Astrocyte of the spinal cord (primary cell): ENCODE measurements at regions not wholly inside any gene's neighbourhood (a gene's known extent, or its start where the extent isn't known, plus 50 kb on each side); places are given as distances from the start of the nearest gene placed in this dataset.
A peak's percentile ranks its signal among the peaks of the same experiment; 100 is the strongest.

Experiments
- DNase-seq: peaks from one replicate; pipeline ENCODE4 v3.0.0; 2011; ENCODE audit warnings: low read depth, low spot score
- H3K4me3 ChIP-seq: 2 replicates; pipeline ENCODE4 v1.5.1; 2011; ENCODE audit warnings: low read depth, mild to moderate bottlenecking, low read length, moderate library complexity
- CTCF ChIP-seq: IDR thresholded peaks from 2 replicates; pipeline ENCODE4 v1.5.1; 2012; ENCODE audit warnings: low read depth, mild to moderate bottlenecking, low read length, inconsistent platforms
- in situ Hi-C: cut with HindIII; loops from 2 replicates; pipeline ENCODE4 v1.10.0; 2017; ENCODE audit warnings: low sequenced_read_pairs

GRCh38 chr14:58881433-58881832 is 243.7 kb downstream of the DACT1 start:
- no peak for DNase-seq
- in situ Hi-C loops, result no loop called here
- H3K4me3 ChIP-seq, result no peak overlapping the region
- no peak for TF ChIP-seq CTCF

- in situ Hi-C loops, result no loop called here
- DNase-seq, result peak; percentile 63
- H3K4me3 ChIP-seq, result no peak overlapping the region
- TF ChIP-seq CTCF, result no peak
Observed at GRCh38 chr14:58882577-58883018, 244.8 kb downstream of the DACT1 start.

GRCh38 chr14:58884442-58884841 is 246.7 kb downstream of the DACT1 start:
- no peak overlapping the region for H3K4me3 ChIP-seq
- no peak for TF ChIP-seq CTCF
- DNase-seq, result no peak
- in situ Hi-C loops, result no loop called here

- in situ Hi-C loops, result no loop called here
Observed at GRCh38 chr14:58887931-58888330, 250.2 kb downstream of the DACT1 start.

GRCh38 chr14:58898655-58899316 is 261.0 kb downstream of the DACT1 start:
- no peak for TF ChIP-seq CTCF
- in situ Hi-C loops, result no loop called here
- H3K4me3 ChIP-seq, result no peak overlapping the region
- DNase-seq, result peak; percentile 92

More at GRCh38 chr14:58887931-58888330, 250.2 kb downstream of the DACT1 start:
- DNase-seq, result no peak
- no peak overlapping the region for H3K4me3 ChIP-seq
- no peak for TF ChIP-seq CTCF

- in situ Hi-C loops, result no loop called here
- no peak overlapping the region for H3K4me3 ChIP-seq
- DNase-seq, result peak; percentile 67
- no peak for TF ChIP-seq CTCF
Observed at GRCh38 chr14:58899317-58899713, 261.6 kb downstream of the DACT1 start.
